ENCODE measurements at regions not wholly inside any gene's neighbourhood (a gene's known extent, or its start where the extent isn't known, plus 50 kb on each side); places are given as distances from the start of the nearest gene placed in this dataset.

GRCh38 chr2:226130192-226130591 is 669.4 kb downstream of the IRS1 start:
- no peak overlapping the region for H3K4me3 Mint-ChIP-seq (ENCODE audit: low read depth, unreplicated experiment)
- DNase-seq = no peak
- TF ChIP-seq, protein P1, sequence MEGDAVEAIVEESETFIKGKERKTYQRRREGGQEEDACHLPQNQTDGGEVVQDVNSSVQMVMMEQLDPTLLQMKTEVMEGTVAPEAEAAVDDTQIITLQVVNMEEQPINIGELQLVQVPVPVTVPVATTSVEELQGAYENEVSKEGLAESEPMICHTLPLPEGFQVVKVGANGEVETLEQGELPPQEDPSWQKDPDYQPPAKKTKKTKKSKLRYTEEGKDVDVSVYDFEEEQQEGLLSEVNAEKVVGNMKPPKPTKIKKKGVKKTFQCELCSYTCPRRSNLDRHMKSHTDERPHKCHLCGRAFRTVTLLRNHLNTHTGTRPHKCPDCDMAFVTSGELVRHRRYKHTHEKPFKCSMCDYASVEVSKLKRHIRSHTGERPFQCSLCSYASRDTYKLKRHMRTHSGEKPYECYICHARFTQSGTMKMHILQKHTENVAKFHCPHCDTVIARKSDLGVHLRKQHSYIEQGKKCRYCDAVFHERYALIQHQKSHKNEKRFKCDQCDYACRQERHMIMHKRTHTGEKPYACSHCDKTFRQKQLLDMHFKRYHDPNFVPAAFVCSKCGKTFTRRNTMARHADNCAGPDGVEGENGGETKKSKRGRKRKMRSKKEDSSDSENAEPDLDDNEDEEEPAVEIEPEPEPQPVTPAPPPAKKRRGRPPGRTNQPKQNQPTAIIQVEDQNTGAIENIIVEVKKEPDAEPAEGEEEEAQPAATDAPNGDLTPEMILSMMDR (IDR thresholded peaks at IDR 0.05; ENCODE audit: unreplicated experiment) = no peak
- peaks cover 21% of the 10 kb centered on the region for H3K4me1 Mint-ChIP-seq (ENCODE audit: low read depth, unreplicated experiment)
- peaks cover 2% of the 10 kb centered on the region for H3K9me3 Mint-ChIP-seq (ENCODE audit: low read depth, unreplicated experiment)
- no peaks in the 10 kb centered on the region for H3K27me3 Mint-ChIP-seq (ENCODE audit: unreplicated experiment)
- no peaks in the 10 kb centered on the region for H3K36me3 Mint-ChIP-seq (ENCODE audit: insufficient read depth, unreplicated experiment)
- no peak overlapping the region for H3K27ac Mint-ChIP-seq (ENCODE audit: unreplicated experiment)
- CTCF ChIA-PET = no interaction called here
- no TSS peak for BruUV-seq (replicated peaks)
- intact Hi-C loops (cut with micrococcal nuclease; ENCODE audit: unreplicated experiment) = loop anchor here (5.0 kb wide), 1 partner anchor 672 kb away; no protein-coding TSS in a partner anchor

- CTCF ChIA-PET = no interaction called here
- peaks cover 5% of the 10 kb centered on the region for H3K9me3 Mint-ChIP-seq (ENCODE audit: low read depth, unreplicated experiment)
- no peak for DNase-seq
- no peak overlapping the region for H3K27ac Mint-ChIP-seq (ENCODE audit: unreplicated experiment)
- BruUV-seq (replicated peaks) = no TSS peak
- no peaks in the 10 kb centered on the region for H3K36me3 Mint-ChIP-seq (ENCODE audit: insufficient read depth, unreplicated experiment)
- peaks cover 16% of the 10 kb centered on the region for H3K4me1 Mint-ChIP-seq (ENCODE audit: low read depth, unreplicated experiment)
- H3K4me3 Mint-ChIP-seq (ENCODE audit: low read depth, unreplicated experiment) = no peak overlapping the region
- H3K27me3 Mint-ChIP-seq (ENCODE audit: unreplicated experiment) = no peaks in the 10 kb centered on the region
- TF ChIP-seq, protein P1 (IDR thresholded peaks at IDR 0.05; ENCODE audit: unreplicated experiment) = no peak
- intact Hi-C loops (cut with micrococcal nuclease; ENCODE audit: unreplicated experiment) = no loop called here
These were observed 671.9 kb downstream of the IRS1 start for GRCh38 chr2:226127682-226128081.

DNA sequence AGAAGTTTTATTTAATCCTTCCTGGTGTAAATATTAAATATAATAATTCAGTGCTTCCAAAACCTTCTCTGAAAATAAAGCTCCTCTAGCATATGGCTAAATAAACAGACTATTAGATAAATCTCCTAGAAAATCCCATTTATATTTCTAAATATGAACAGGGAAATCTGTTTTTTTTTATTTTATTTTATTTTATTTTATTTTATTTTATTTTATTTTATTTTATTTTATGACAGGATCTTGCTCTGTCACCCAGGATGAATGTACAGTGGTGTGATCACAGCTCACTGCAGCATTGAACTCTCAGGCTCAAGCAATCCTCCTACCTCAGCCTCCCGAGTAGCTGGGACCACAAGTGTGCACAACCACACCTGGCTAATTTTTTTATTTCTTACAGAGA is 673.5 kb downstream of the IRS1 start:
- no TSS peak for BruUV-seq (replicated peaks)
- TF ChIP-seq, protein P1 (IDR thresholded peaks at IDR 0.05; ENCODE audit: unreplicated experiment) = no peak
- CTCF ChIA-PET = no interaction called here
- Mint-ChIP-seq H3K9me3 (ENCODE audit: low read depth, unreplicated experiment) (peaks cover 5% of the 10 kb centered on the region), H3K36me3 (ENCODE audit: insufficient read depth, unreplicated experiment) (no peaks in the 10 kb centered on the region), H3K4me3 (ENCODE audit: low read depth, unreplicated experiment) (no peak overlapping the region), H3K27ac (ENCODE audit: unreplicated experiment) (no peak overlapping the region), H3K4me1 (ENCODE audit: low read depth, unreplicated experiment) (peaks cover under 1% of the 10 kb centered on the region), H3K27me3 (ENCODE audit: unreplicated experiment) (no peaks in the 10 kb centered on the region)
- intact Hi-C loops (cut with micrococcal nuclease; ENCODE audit: unreplicated experiment) = no loop called here
- DNase-seq = no peak

DNA sequence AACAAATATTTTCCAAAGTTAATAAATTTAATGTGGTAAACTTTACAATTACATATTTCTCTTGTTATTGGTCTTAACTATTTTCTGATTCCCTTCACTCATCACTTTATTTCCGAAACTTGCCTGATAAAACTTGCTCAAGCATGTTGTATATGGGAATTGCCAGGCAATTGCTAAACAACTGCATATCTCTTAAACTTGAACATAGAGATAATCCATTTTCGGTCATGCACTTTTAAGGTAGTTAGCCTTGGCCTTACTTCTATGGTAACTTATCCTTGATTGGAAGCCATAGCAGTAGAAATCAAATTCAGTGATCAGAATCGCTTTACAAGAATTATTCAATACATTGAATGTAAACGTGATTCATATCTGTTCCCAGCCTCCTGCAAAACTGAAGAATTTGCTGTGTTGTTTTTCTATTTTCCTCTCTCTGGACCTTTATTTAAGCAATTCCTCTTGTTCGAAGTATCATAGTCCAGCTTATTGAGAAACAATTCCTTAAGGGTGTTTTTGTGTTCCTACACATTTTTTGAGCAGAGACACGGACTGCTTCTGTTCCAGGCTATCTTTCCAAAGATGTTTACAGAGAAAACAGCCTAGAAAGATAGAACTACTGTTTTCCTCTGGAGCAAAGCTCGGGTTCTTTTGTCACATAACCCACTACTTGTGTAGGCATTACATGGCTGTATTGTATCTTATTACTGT is 674.3 kb downstream of the IRS1 start:
- no peaks in the 10 kb centered on the region for H3K36me3 Mint-ChIP-seq (ENCODE audit: insufficient read depth, unreplicated experiment)
- intact Hi-C loops (cut with micrococcal nuclease; ENCODE audit: unreplicated experiment) = no loop called here
- TF ChIP-seq, protein P1 (IDR thresholded peaks at IDR 0.05; ENCODE audit: unreplicated experiment) = no peak
- no peaks in the 10 kb centered on the region for H3K27me3 Mint-ChIP-seq (ENCODE audit: unreplicated experiment)
- peaks cover 5% of the 10 kb centered on the region for H3K9me3 Mint-ChIP-seq (ENCODE audit: low read depth, unreplicated experiment)
- H3K4me1 Mint-ChIP-seq (ENCODE audit: low read depth, unreplicated experiment) = no peaks in the 10 kb centered on the region
- no peak overlapping the region for H3K4me3 Mint-ChIP-seq (ENCODE audit: low read depth, unreplicated experiment)
- no TSS peak for BruUV-seq (replicated peaks)
- H3K27ac Mint-ChIP-seq (ENCODE audit: unreplicated experiment) = no peak overlapping the region
- no peak for DNase-seq
- CTCF ChIA-PET = no interaction called here

Data from Calu3 (cell line).